GM12878 (cell line): ENCODE measurements at regions not wholly inside any gene's neighbourhood (a gene's known extent, or its start where the extent isn't known, plus 50 kb on each side); places are given as distances from the start of the nearest gene placed in this dataset.

Source experiments
- ATAC-seq: fragments of 200-7000 bp; cut with Tn5 transposase; 3 replicates; pipeline ENCODE4 v1.9.1; 2020; ENCODE audit warnings: mild to moderate bottlenecking, moderate library complexity
- BruUV-seq: library from RNA; stranded (reverse); fragments of 400-500 nt; replicated peaks from 2 replicates; lab custom pipeline; 2021; lab: Mats Ljungman, UMichigan
- CTCF ChIA-PET: fragments of 300-600 bp; sonication (Branson Sonifier 250); formaldehyde crosslinking; extraction: SDS; loops from one replicate; lab custom pipeline; 2021; ENCODE audit warnings: inconsistent platforms; lab: Yijun Ruan, JAX
- POLR2A ChIA-PET: fragments of 350-600 bp; formaldehyde crosslinking; extraction: SDS; loops from one replicate; lab custom pipeline; 2021; ENCODE audit warnings: inconsistent platforms; lab: Charles Lee
- RAD21 ChIA-PET: fragments of 300-600 bp; sonication (Branson Sonifier 250); formaldehyde crosslinking; loops from one replicate; lab custom pipeline; 2023; ENCODE audit warnings: antibody characterized with exemption; ENCODE audit not compliant: unreplicated experiment; lab: Charles Lee
- SMC1A ChIA-PET: fragments of 300-600 bp; sonication (Branson Sonifier 250); formaldehyde crosslinking; loops from one replicate; lab custom pipeline; 2023; ENCODE audit not compliant: unreplicated experiment, uncharacterized antibody; lab: Charles Lee
- DNase-seq: peaks from one replicate; pipeline ENCODE4 v3.0.0-alpha.2; 2011; ENCODE audit warnings: low read depth, low spot score
- FAIRE-seq: peaks from 3 replicates; lab custom pipeline; 2011; peaks lifted over from hg19 to GRCh38; lab: Jason Lieb, UNC
- H2AFZ ChIP-seq: 2 replicates; pipeline ENCODE4 v1.6.0; 2011; ENCODE audit warnings: low read depth, low read length, control low read depth; ENCODE audit not compliant: control insufficient read depth
- H3K27ac ChIP-seq: 2 replicates; pipeline ENCODE4 v1.5.1; 2011; ENCODE audit warnings: control low read depth; ENCODE audit not compliant: control insufficient read depth, insufficient read depth
- H3K27me3 ChIP-seq, 2 experiments: replicated peaks in 1 of 2; 2 replicates each; pipeline versions ENCODE4 v1.6.0 to v1.6.1; 2011; ENCODE audit warnings: low read length in 1 of 2; ENCODE audit not compliant: control insufficient read depth in 2 of 2, insufficient read depth in 2 of 2
- H3K36me3 ChIP-seq, 2 experiments: 2 replicates each; pipeline ENCODE4 v1.5.1; 2011; ENCODE audit warnings: low read length in 1 of 2; ENCODE audit not compliant: control insufficient read depth in 2 of 2, insufficient read depth in 2 of 2
- H3K4me1 ChIP-seq: 2 replicates; pipeline ENCODE4 v1.6.1; 2011; ENCODE audit warnings: mild to moderate bottlenecking, low read length, moderate library complexity, mixed read lengths; ENCODE audit not compliant: control insufficient read depth, insufficient read depth
- H3K4me2 ChIP-seq: 2 replicates; pipeline ENCODE4 v1.6.0; 2011; ENCODE audit warnings: control low read depth; ENCODE audit not compliant: control insufficient read depth, insufficient read depth
- H3K4me3 ChIP-seq: fragments of 200-600 bp; sonication (generic); 2 replicates; pipeline ENCODE4 v1.5.1; 2016
- H3K79me2 ChIP-seq: 2 replicates; pipeline ENCODE4 v1.6.0; 2011; ENCODE audit warnings: low read length; ENCODE audit not compliant: control insufficient read depth, insufficient read depth
- H3K9ac ChIP-seq: 2 replicates; pipeline ENCODE4 v1.8.0; 2011; ENCODE audit warnings: low read length, control low read depth, mixed read lengths; ENCODE audit not compliant: control insufficient read depth, insufficient read depth
- H3K9me3 ChIP-seq: replicated peaks from 3 replicates; pipeline ENCODE4 v1.5.1; 2011; ENCODE audit warnings: mild to moderate bottlenecking, low read length; ENCODE audit not compliant: control insufficient read depth, insufficient read depth
- H4K20me1 ChIP-seq: 2 replicates; pipeline ENCODE4 v1.6.0; 2011; ENCODE audit not compliant: control insufficient read depth, insufficient read depth
- BRCA1 ChIP-seq: IDR thresholded peaks from 2 replicates; pipeline ENCODE4 v1.6.1; 2011; ENCODE audit warnings: low read depth, low read length, improper control_type of control experiment
- CUX1 ChIP-seq: IDR thresholded peaks from 2 replicates; pipeline ENCODE4 v1.6.1; 2012; ENCODE audit warnings: improper control_type of control experiment, low read depth, low read length; ENCODE audit not compliant: insufficient replicate concordance
- IKZF1 ChIP-seq: fragments of 450-650 bp; conservative IDR thresholded peaks from 2 replicates; pipeline ENCODE4 v1.6.1; 2017; ENCODE audit warnings: antibody characterized with exemption, mild to moderate bottlenecking
- MEF2A ChIP-seq: IDR thresholded peaks from 2 replicates; pipeline ENCODE4 v1.6.1; 2011; ENCODE audit warnings: low read depth, mild to moderate bottlenecking, low read length, moderate library complexity; ENCODE audit not compliant: insufficient read depth
- MLLT1 ChIP-seq: fragments of 450-650 bp; IDR thresholded peaks from 2 replicates; pipeline ENCODE4 v1.6.1; 2016; ENCODE audit warnings: mild to moderate bottlenecking
- PRDM15 ChIP-seq: fragments of 450-650 bp; formaldehyde crosslinking; IDR thresholded peaks from 2 replicates; pipeline ENCODE4 v1.4.0; 2020; ENCODE audit warnings: mild to moderate bottlenecking, moderate library complexity
- RUNX3 ChIP-seq: IDR thresholded peaks from 2 replicates; pipeline ENCODE4 v1.6.1; 2012; ENCODE audit warnings: low read length, inconsistent platforms
- SIX5 ChIP-seq: IDR thresholded peaks from 2 replicates; pipeline ENCODE4 v1.6.1; 2011; ENCODE audit warnings: mild to moderate bottlenecking, low read depth, low read length, moderate library complexity; ENCODE audit not compliant: severe bottlenecking
- SMAD1 ChIP-seq: fragments of 450-650 bp; IDR thresholded peaks from 2 replicates; pipeline ENCODE4 v1.6.1; 2018; ENCODE audit warnings: mild to moderate bottlenecking, low read depth; ENCODE audit not compliant: partially characterized antibody
- SREBF2 ChIP-seq: IDR thresholded peaks from 2 replicates; pipeline ENCODE4 v1.6.1; 2012; ENCODE audit warnings: mild to moderate bottlenecking, low read length
- STAT1 ChIP-seq: fragments of 450-650 bp; conservative IDR thresholded peaks from 2 replicates; pipeline ENCODE4 v1.6.1; 2014; ENCODE audit warnings: antibody characterized with exemption, mild to moderate bottlenecking
- WRNIP1 ChIP-seq: IDR thresholded peaks from 2 replicates; pipeline ENCODE4 v1.6.1; 2011; ENCODE audit warnings: low read depth, low read length, improper control_type of control experiment, borderline replicate concordance
- ZNF24 ChIP-seq: fragments of 450-650 bp; IDR thresholded peaks from 2 replicates; pipeline ENCODE4 v1.6.1; 2017; ENCODE audit warnings: antibody characterized with exemption, mild to moderate bottlenecking
- ZNF274 ChIP-seq: IDR thresholded peaks from one replicate; pipeline ENCODE4 v1.8.0; 2011; ENCODE audit not compliant: insufficient read length, insufficient read depth
- WGBS: methylation state at CpG from one replicate; pipeline ENCODE4 v1.1.6; 2016; ENCODE audit warnings: low lambda C conversion rate; ENCODE audit not compliant: insufficient replicate concordance, insufficient coverage; ENCODE audit errors: missing lambda C conversion rate; 5-methylcytosine and 5-hydroxymethylcytosine counted together
- in situ Hi-C: fragments of 300-500 bp; cut with MboI; formaldehyde crosslinking; loops from 9 replicates; pipeline ENCODE4 v1.14.3; 2018; ENCODE audit warnings: mixed read lengths
- intact Hi-C: fragments of 100-400 bp; cut with micrococcal nuclease; formaldehyde crosslinking; loops from one replicate; pipeline ENCODE4 v1.14.2; 2022; ENCODE audit not compliant: unreplicated experiment

GRCh38 chr6:139722530-139722929 lies 348.1 kb upstream of the CITED2 start (continued):
- TF ChIP-seq STAT1 (no peak), BRCA1 (no peak), RUNX3 (no peak), SMAD1 (no peak), ZNF274 (no peak), SIX5 (no peak), SREBF2 (no peak)
- TF ChIP-seq, all 136 proteins: peak for 0

GRCh38 chr6:139721954-139722353 lies 347.5 kb upstream of the CITED2 start:
- ChIA-PET SMC1A (interaction anchor here (1.2 to 1.9 kb wide), 5 partner anchors 10 to 349 kb away, joined by 3 to 5 read pairs (median 3); no protein-coding TSS in a partner anchor), POLR2A (no interaction called here), RAD21 (interaction anchor here (0.7 to 1.6 kb wide), 3 partner anchors 39 to 52 kb away, joined by 3 to 6 read pairs (median 4); no protein-coding TSS in a partner anchor), CTCF (interaction anchor here (1.0 to 1.2 kb wide), 2 partner anchors 9 to 118 kb away, joined by 3 read pairs; no protein-coding TSS in a partner anchor)
- Histone ChIP-seq H4K20me1 (no peaks in the 10 kb centered on the region), H3K27ac (no peak overlapping the region), H3K27me3 (no peaks in the 10 kb centered on the region), H3K9ac (no peak overlapping the region), H3K4me3 (no peak overlapping the region), H3K79me2 (no peaks in the 10 kb centered on the region), H3K4me2 (no peak overlapping the region), H3K4me1 (no peaks in the 10 kb centered on the region), H3K36me3 (no peaks in the 10 kb centered on the region), H2AFZ (no peak overlapping the region), H3K9me3 (no peaks in the 10 kb centered on the region)
- WGBS, result 38% methylated on average over 3 of the region's 3 CpGs
- BruUV-seq, result no TSS peak
- FAIRE-seq (no peak), ATAC-seq (no peak), DNase-seq (no peak)
- intact Hi-C loops, result no loop called here
- in situ Hi-C loops, result no loop called here
- TF ChIP-seq WRNIP1 (no peak), CUX1 (no peak), MEF2A (no peak), ZNF24 (no peak), MLLT1 (no peak), IKZF1 (no peak), PRDM15 (CRISPR knock-in tag) (no peak)
